Colonic mucosa (tissue), 4 donors: ENCODE measurements at regions not wholly inside any gene's neighbourhood (a gene's known extent, or its start where the extent isn't known, plus 50 kb on each side); places are given as distances from the start of the nearest gene placed in this dataset.

Experiments
- DNase-seq: peaks from one replicate; pipeline ENCODE4 v3.0.0-alpha.2; 2020
- H3K27ac ChIP-seq: fragments of 200-600 bp; one replicate; pipeline ENCODE4 v1.8.0; 2021
- H3K27me3 ChIP-seq: fragments of 200-600 bp; one replicate; pipeline ENCODE4 v1.8.0; 2021
- H3K36me3 ChIP-seq: fragments of 200-600 bp; one replicate; pipeline ENCODE4 v1.8.0; 2021
- H3K4me1 ChIP-seq: fragments of 200-600 bp; one replicate; pipeline ENCODE4 v1.8.0; 2021; ENCODE audit warnings: mild to moderate bottlenecking
- H3K4me3 ChIP-seq: fragments of 200-600 bp; one replicate; pipeline ENCODE4 v1.8.0; 2021
- H3K9ac ChIP-seq, 2 donors: one replicate each; pipeline ENCODE4 v1.7.0; 2013; ENCODE audit warnings: control low read depth in 2 of 2, low read depth in 2 of 2, low read length in 2 of 2
- H3K9me3 ChIP-seq: fragments of 200-600 bp; one replicate; pipeline ENCODE4 v1.8.0; 2021
- CTCF ChIP-seq: fragments of 200-600 bp; IDR thresholded peaks from one replicate; pipeline ENCODE4 v1.8.0; 2022; ENCODE audit warnings: antibody characterized with exemption, mild to moderate bottlenecking
- intact Hi-C: fragments of 100-400 bp; cut with DNase I; formaldehyde crosslinking; loops from one replicate; pipeline ENCODE4 v1.14.1; 2022
- donor health status: healthy.
- donor health status: DM: no; HTN: no; CAD: no.
- donor health status: DM: no; HTN: no; CAD: no.

GRCh38 chr2:120434492-120435308, 88.8 kb downstream of the INHBB start:
- intact Hi-C loops = no loop called here
- Histone ChIP-seq H3K9me3 (no peaks in the 10 kb centered on the region), H3K36me3 (no peaks in the 10 kb centered on the region), H3K27ac (no peak overlapping the region), H3K9ac (no peak overlapping the region), H3K4me1 (no peaks in the 10 kb centered on the region), H3K4me3 (no peak overlapping the region), H3K27me3 (no peaks in the 10 kb centered on the region)
- no peak for TF ChIP-seq CTCF
- peak; percentile 14 for DNase-seq

- Histone ChIP-seq H3K4me3 (no peak overlapping the region), H3K9ac (no peak overlapping the region), H3K4me1 (no peaks in the 10 kb centered on the region), H3K27me3 (no peaks in the 10 kb centered on the region), H3K27ac (no peak overlapping the region), H3K36me3 (no peaks in the 10 kb centered on the region), H3K9me3 (no peaks in the 10 kb centered on the region)
- intact Hi-C loops = no loop called here
- no peak for TF ChIP-seq CTCF
- DNase-seq = peak; percentile 11
Measured at GRCh38 chr2:120435671-120436459, 89.9 kb downstream of the INHBB start.

- no peaks in the 10 kb centered on the region for H3K9me3 ChIP-seq
- no peak overlapping the region for H3K4me3 ChIP-seq
- H3K4me1 ChIP-seq = no peaks in the 10 kb centered on the region
- H3K36me3 ChIP-seq = no peaks in the 10 kb centered on the region
- no peak for TF ChIP-seq CTCF
- no peaks in the 10 kb centered on the region for H3K27me3 ChIP-seq
- no peak overlapping the region for H3K9ac ChIP-seq
- intact Hi-C loops = no loop called here
- DNase-seq = peak; percentile 13
- H3K27ac ChIP-seq = no peak overlapping the region
Measured at GRCh38 chr2:120436460-120436739, 90.5 kb downstream of the INHBB start.

GRCh38 chr2:120436885-120437603, 91.1 kb downstream of the INHBB start:
- Histone ChIP-seq H3K4me1 (no peaks in the 10 kb centered on the region), H3K27ac (no peak overlapping the region), H3K4me3 (no peak overlapping the region), H3K36me3 (no peaks in the 10 kb centered on the region), H3K27me3 (peaks cover 3% of the 10 kb centered on the region), H3K9me3 (no peaks in the 10 kb centered on the region), H3K9ac (no peak overlapping the region)
- intact Hi-C loops = no loop called here
- no peak for TF ChIP-seq CTCF
- DNase-seq = peak; percentile 39

DNA sequence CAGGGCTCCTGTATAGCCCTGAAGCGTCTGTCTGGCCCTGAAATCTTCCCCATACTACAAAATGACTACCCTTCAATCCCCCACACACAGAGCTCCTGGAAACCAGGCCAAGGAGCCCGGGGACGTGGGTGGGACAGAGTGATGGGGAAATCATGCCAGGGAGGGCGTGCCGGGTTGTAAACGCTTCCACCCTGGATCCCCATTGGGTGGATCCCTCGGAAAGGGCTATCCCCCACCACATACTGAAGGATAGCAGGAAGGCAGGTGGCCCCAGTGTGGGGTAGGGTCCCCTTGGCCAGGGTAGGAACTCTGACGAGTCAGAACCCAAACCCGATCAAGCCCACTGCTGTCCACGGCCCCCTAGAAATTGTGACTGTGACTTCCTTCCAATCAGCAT, 91.7 kb downstream of the INHBB start:
- Histone ChIP-seq H3K27me3 (peaks cover 8% of the 10 kb centered on the region), H3K27ac (no peak overlapping the region), H3K4me1 (peaks cover 3% of the 10 kb centered on the region), H3K9me3 (no peaks in the 10 kb centered on the region), H3K4me3 (no peak overlapping the region), H3K36me3 (no peaks in the 10 kb centered on the region), H3K9ac (no peak overlapping the region)
- DNase-seq = no peak
- intact Hi-C loops = no loop called here
- TF ChIP-seq CTCF = no peak
